ENCODE measurements at regions not wholly inside any gene's neighbourhood (a gene's known extent, or its start where the extent isn't known, plus 50 kb on each side); places are given as distances from the start of the nearest gene placed in this dataset.

DNA sequence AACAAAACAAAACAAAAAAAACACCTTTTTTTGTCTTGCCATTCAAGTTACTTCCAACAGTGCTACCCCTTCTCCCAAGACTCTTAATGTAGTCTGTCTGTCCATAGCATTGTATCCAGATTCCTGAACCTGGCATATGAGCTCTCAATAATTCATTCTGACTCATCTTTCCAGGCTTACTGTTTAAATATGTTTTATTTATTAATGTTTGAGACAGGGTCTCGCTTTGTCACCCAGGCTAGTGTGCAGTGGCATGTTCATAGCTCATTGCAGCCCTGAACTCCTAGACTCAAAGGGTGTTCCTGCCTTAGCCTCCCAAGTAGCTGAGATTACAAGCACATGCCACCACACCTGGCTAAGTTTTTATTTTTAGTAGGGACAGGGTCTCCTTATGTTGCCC lies 208.0 kb upstream of the DMRT1 start:
- TF ChIP-seq, protein P1, sequence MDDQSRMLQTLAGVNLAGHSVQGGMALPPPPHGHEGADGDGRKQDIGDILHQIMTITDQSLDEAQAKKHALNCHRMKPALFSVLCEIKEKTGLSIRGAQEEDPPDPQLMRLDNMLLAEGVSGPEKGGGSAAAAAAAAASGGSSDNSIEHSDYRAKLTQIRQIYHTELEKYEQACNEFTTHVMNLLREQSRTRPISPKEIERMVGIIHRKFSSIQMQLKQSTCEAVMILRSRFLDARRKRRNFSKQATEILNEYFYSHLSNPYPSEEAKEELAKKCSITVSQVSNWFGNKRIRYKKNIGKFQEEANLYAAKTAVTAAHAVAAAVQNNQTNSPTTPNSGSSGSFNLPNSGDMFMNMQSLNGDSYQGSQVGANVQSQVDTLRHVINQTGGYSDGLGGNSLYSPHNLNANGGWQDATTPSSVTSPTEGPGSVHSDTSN (IDR thresholded peaks at IDR 0.05): no peak
- TF ChIP-seq, protein P2, sequence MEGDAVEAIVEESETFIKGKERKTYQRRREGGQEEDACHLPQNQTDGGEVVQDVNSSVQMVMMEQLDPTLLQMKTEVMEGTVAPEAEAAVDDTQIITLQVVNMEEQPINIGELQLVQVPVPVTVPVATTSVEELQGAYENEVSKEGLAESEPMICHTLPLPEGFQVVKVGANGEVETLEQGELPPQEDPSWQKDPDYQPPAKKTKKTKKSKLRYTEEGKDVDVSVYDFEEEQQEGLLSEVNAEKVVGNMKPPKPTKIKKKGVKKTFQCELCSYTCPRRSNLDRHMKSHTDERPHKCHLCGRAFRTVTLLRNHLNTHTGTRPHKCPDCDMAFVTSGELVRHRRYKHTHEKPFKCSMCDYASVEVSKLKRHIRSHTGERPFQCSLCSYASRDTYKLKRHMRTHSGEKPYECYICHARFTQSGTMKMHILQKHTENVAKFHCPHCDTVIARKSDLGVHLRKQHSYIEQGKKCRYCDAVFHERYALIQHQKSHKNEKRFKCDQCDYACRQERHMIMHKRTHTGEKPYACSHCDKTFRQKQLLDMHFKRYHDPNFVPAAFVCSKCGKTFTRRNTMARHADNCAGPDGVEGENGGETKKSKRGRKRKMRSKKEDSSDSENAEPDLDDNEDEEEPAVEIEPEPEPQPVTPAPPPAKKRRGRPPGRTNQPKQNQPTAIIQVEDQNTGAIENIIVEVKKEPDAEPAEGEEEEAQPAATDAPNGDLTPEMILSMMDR (IDR thresholded peaks at IDR 0.05): no peak
- TF ChIP-seq CHD2 (IDR thresholded peaks at IDR 0.05; ENCODE audit: low read length, partially characterized antibody): no peak
- TF ChIP-seq EZH2phosphoT487 (IDR thresholded peaks at IDR 0.05; ENCODE audit: borderline replicate concordance, low read depth): no peak
- no peak for TF ChIP-seq TAF1 (IDR thresholded peaks at IDR 0.05; ENCODE audit: borderline replicate concordance, low read depth, low read length)
- TF ChIP-seq, protein P3, sequence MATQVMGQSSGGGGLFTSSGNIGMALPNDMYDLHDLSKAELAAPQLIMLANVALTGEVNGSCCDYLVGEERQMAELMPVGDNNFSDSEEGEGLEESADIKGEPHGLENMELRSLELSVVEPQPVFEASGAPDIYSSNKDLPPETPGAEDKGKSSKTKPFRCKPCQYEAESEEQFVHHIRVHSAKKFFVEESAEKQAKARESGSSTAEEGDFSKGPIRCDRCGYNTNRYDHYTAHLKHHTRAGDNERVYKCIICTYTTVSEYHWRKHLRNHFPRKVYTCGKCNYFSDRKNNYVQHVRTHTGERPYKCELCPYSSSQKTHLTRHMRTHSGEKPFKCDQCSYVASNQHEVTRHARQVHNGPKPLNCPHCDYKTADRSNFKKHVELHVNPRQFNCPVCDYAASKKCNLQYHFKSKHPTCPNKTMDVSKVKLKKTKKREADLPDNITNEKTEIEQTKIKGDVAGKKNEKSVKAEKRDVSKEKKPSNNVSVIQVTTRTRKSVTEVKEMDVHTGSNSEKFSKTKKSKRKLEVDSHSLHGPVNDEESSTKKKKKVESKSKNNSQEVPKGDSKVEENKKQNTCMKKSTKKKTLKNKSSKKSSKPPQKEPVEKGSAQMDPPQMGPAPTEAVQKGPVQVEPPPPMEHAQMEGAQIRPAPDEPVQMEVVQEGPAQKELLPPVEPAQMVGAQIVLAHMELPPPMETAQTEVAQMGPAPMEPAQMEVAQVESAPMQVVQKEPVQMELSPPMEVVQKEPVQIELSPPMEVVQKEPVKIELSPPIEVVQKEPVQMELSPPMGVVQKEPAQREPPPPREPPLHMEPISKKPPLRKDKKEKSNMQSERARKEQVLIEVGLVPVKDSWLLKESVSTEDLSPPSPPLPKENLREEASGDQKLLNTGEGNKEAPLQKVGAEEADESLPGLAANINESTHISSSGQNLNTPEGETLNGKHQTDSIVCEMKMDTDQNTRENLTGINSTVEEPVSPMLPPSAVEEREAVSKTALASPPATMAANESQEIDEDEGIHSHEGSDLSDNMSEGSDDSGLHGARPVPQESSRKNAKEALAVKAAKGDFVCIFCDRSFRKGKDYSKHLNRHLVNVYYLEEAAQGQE (IDR thresholded peaks at IDR 0.05; ENCODE audit: low read depth, low read length): no peak
- no peak for TF ChIP-seq EP300 (IDR thresholded peaks at IDR 0.05; ENCODE audit: borderline replicate concordance in 1 of 2, low read depth in 1 of 2, low read length in 1 of 2)
- no peak for TF ChIP-seq RFX5 (IDR thresholded peaks at IDR 0.05; ENCODE audit: low read length)
- TF ChIP-seq, protein P4, sequence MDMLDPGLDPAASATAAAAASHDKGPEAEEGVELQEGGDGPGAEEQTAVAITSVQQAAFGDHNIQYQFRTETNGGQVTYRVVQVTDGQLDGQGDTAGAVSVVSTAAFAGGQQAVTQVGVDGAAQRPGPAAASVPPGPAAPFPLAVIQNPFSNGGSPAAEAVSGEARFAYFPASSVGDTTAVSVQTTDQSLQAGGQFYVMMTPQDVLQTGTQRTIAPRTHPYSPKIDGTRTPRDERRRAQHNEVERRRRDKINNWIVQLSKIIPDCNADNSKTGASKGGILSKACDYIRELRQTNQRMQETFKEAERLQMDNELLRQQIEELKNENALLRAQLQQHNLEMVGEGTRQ (IDR thresholded peaks at IDR 0.05; ENCODE audit: borderline replicate concordance, low read depth, low read length): no peak

Measured in SK-N-SH (cell line).